Skeletal muscle tissue (tissue), 3 donors: ENCODE measurements at regions not wholly inside any gene's neighbourhood (a gene's known extent, or its start where the extent isn't known, plus 50 kb on each side); places are given as distances from the start of the nearest gene placed in this dataset.
"Not testable (repeated sequence)": the region's sequence is repeated elsewhere in the genome, so short reads cannot be mapped to it uniquely, and the experiment has no call there.

Source experiments
- H3K27ac ChIP-seq: one replicate; pipeline ENCODE4 v1.7.0; 2013; ENCODE audit warnings: mild to moderate bottlenecking, low read depth, low read length, inconsistent platforms
- H3K27me3 ChIP-seq, 3 donors: one replicate each; pipeline ENCODE4 v1.7.0; 2013; ENCODE audit warnings: low read length in 3 of 3; ENCODE audit not compliant: control insufficient read depth in 3 of 3, insufficient read depth in 3 of 3
- H3K36me3 ChIP-seq, 3 donors: one replicate each; pipeline ENCODE4 v1.7.0; 2013; ENCODE audit warnings: low read length in 3 of 3; ENCODE audit not compliant: control insufficient read depth in 3 of 3, insufficient read depth in 3 of 3
- H3K4me1 ChIP-seq, 3 donors: one replicate each; pipeline ENCODE4 v1.7.0; 2013; ENCODE audit warnings: low read length in 3 of 3, mild to moderate bottlenecking in 3 of 3; ENCODE audit not compliant: control insufficient read depth in 3 of 3, insufficient read depth in 3 of 3
- H3K4me3 ChIP-seq, 3 donors: one replicate each; pipeline ENCODE4 v1.7.0; 2013; ENCODE audit warnings: low read length in 3 of 3
- H3K9ac ChIP-seq, 3 donors: one replicate each; pipeline ENCODE4 v1.7.0; 2013; ENCODE audit warnings: low read length in 3 of 3, mild to moderate bottlenecking in 3 of 3, moderate library complexity in 2 of 3, low read depth in 1 of 3
- H3K9me3 ChIP-seq, 3 donors: one replicate each; pipeline ENCODE4 v1.7.0; 2013; ENCODE audit warnings: low read length in 3 of 3; ENCODE audit not compliant: control insufficient read depth in 3 of 3
- donor health status: Osteomylitis.

- Histone ChIP-seq H3K4me3 (no peak overlapping the region), H3K27ac (no peak overlapping the region), H3K36me3 (no peaks in the 10 kb centered on the region), H3K9me3 (no peaks in the 10 kb centered on the region), H3K27me3 (no peaks in the 10 kb centered on the region), H3K4me1 (no peaks in the 10 kb centered on the region), H3K9ac (no peak overlapping the region)
Observed at GRCh38 chr3:86887876-86888275, 103.1 kb downstream of the VGLL3 start.

- Histone ChIP-seq H3K9ac (no peak overlapping the region), H3K36me3 (no peaks in the 10 kb centered on the region), H3K27me3 (no peaks in the 10 kb centered on the region), H3K27ac (no peak overlapping the region), H3K9me3 (no peaks in the 10 kb centered on the region), H3K4me1 (no peaks in the 10 kb centered on the region), H3K4me3 (no peak overlapping the region)
Observed at GRCh38 chr3:86880066-86880465, 110.9 kb downstream of the VGLL3 start.

- not testable (repeated sequence) for H3K27ac ChIP-seq, H3K9me3 ChIP-seq, H3K36me3 ChIP-seq, H3K27me3 ChIP-seq, H3K4me3 ChIP-seq, H3K4me1 ChIP-seq, H3K9ac ChIP-seq
Observed at GRCh38 chr3:86876504-86877181, 114.3 kb downstream of the VGLL3 start.

- not testable (repeated sequence) for H3K27me3 ChIP-seq, H3K36me3 ChIP-seq, H3K4me3 ChIP-seq, H3K9ac ChIP-seq, H3K27ac ChIP-seq, H3K4me1 ChIP-seq, H3K9me3 ChIP-seq
Observed at GRCh38 chr3:86874790-86875189, 116.2 kb downstream of the VGLL3 start.

GRCh38 chr3:86869566-86869965, 121.4 kb downstream of the VGLL3 start:
- no peaks in the 10 kb centered on the region for H3K4me1 ChIP-seq
- H3K4me3 ChIP-seq: no peak overlapping the region
- no peaks in the 10 kb centered on the region for H3K36me3 ChIP-seq
- H3K9me3 ChIP-seq: no peaks in the 10 kb centered on the region
- H3K27ac ChIP-seq: no peak overlapping the region
- no peaks in the 10 kb centered on the region for H3K27me3 ChIP-seq
- no peak overlapping the region for H3K9ac ChIP-seq

GRCh38 chr3:86867982-86868381, 123.0 kb downstream of the VGLL3 start:
- no peaks in the 10 kb centered on the region for H3K36me3 ChIP-seq
- H3K27ac ChIP-seq: no peak overlapping the region

GRCh38 chr3:86865506-86865905, 125.4 kb downstream of the VGLL3 start:
- no peaks in the 10 kb centered on the region for H3K4me1 ChIP-seq
- no peak overlapping the region for H3K9ac ChIP-seq

More at GRCh38 chr3:86867982-86868381, 123.0 kb downstream of the VGLL3 start:
- H3K9ac ChIP-seq: no peak overlapping the region
- no peaks in the 10 kb centered on the region for H3K9me3 ChIP-seq
- no peaks in the 10 kb centered on the region for H3K4me1 ChIP-seq
- no peaks in the 10 kb centered on the region for H3K27me3 ChIP-seq
- H3K4me3 ChIP-seq: no peak overlapping the region

GRCh38 chr3:86856711-86857110, 134.2 kb downstream of the VGLL3 start:
- Histone ChIP-seq H3K9ac (no peak overlapping the region), H3K9me3 (no peaks in the 10 kb centered on the region), H3K27ac (no peak overlapping the region), H3K4me3 (no peak overlapping the region), H3K27me3 (no peaks in the 10 kb centered on the region), H3K36me3 (no peaks in the 10 kb centered on the region), H3K4me1 (no peaks in the 10 kb centered on the region)

More at GRCh38 chr3:86865506-86865905, 125.4 kb downstream of the VGLL3 start:
- H3K36me3 ChIP-seq: no peaks in the 10 kb centered on the region
- no peaks in the 10 kb centered on the region for H3K27me3 ChIP-seq
- H3K27ac ChIP-seq: no peak overlapping the region
- H3K9me3 ChIP-seq: no peaks in the 10 kb centered on the region
- no peak overlapping the region for H3K4me3 ChIP-seq

GRCh38 chr3:86849991-86850390, 141.0 kb downstream of the VGLL3 start:
- H3K36me3 ChIP-seq: no peaks in the 10 kb centered on the region
- H3K27ac ChIP-seq: no peak overlapping the region
- no peak overlapping the region for H3K4me3 ChIP-seq
- H3K4me1 ChIP-seq: no peaks in the 10 kb centered on the region
- H3K9ac ChIP-seq: no peak overlapping the region
- H3K27me3 ChIP-seq: no peaks in the 10 kb centered on the region
- no peaks in the 10 kb centered on the region for H3K9me3 ChIP-seq

- Histone ChIP-seq H3K27me3 (no peaks in the 10 kb centered on the region), H3K27ac (no peak overlapping the region), H3K4me3 (no peak overlapping the region), H3K9me3 (no peaks in the 10 kb centered on the region), H3K4me1 (no peaks in the 10 kb centered on the region), H3K9ac (no peak overlapping the region), H3K36me3 (no peaks in the 10 kb centered on the region)
Observed at GRCh38 chr3:86845726-86846125, 145.2 kb downstream of the VGLL3 start.
